ENCODE measurements at regions not wholly inside any gene's neighbourhood (a gene's known extent, or its start where the extent isn't known, plus 50 kb on each side); places are given as distances from the start of the nearest gene placed in this dataset.

- CTCF ChIA-PET, result no interaction called here
These were observed 77.2 kb upstream of the PLXNA4 start for GRCh38 chr7:132653366-132653930.

GRCh38 chr7:132652507-132652906 lies 76.2 kb upstream of the PLXNA4 start:
- peaks cover 4% of the 10 kb centered on the region for H3K27me3 ChIP-seq (ENCODE audit: control insufficient read depth, insufficient read depth, low read length)
- ChIA-PET POLR2A (no interaction called here), CTCF (no interaction called here)
- no peak overlapping the region for H3K4me3 ChIP-seq (ENCODE audit: low read depth, low read length)
- DNase-seq (ENCODE audit: low read depth, low spot score), result no peak
- H3K27ac ChIP-seq (ENCODE audit: low read depth, low read length), result no peak overlapping the region
- no peak for TF ChIP-seq CTCF (IDR thresholded peaks at IDR 0.05; ENCODE audit: low read depth, low read length)
- H3K9me3 ChIP-seq (ENCODE audit: control insufficient read depth, insufficient read depth, low read length), result no peaks in the 10 kb centered on the region

More at GRCh38 chr7:132653366-132653930, 77.2 kb upstream of the PLXNA4 start:
- POLR2A ChIA-PET, result no interaction called here
- no peak for DNase-seq (ENCODE audit: low read depth, low spot score)
- Histone ChIP-seq H3K27ac (ENCODE audit: low read depth, low read length) (no peak overlapping the region), H3K27me3 (ENCODE audit: control insufficient read depth, insufficient read depth, low read length) (peaks cover 5% of the 10 kb centered on the region), H3K4me3 (ENCODE audit: low read depth, low read length) (no peak overlapping the region), H3K9me3 (ENCODE audit: control insufficient read depth, insufficient read depth, low read length) (no peaks in the 10 kb centered on the region)
- no peak for TF ChIP-seq CTCF (IDR thresholded peaks at IDR 0.05; ENCODE audit: low read depth, low read length)

DNA sequence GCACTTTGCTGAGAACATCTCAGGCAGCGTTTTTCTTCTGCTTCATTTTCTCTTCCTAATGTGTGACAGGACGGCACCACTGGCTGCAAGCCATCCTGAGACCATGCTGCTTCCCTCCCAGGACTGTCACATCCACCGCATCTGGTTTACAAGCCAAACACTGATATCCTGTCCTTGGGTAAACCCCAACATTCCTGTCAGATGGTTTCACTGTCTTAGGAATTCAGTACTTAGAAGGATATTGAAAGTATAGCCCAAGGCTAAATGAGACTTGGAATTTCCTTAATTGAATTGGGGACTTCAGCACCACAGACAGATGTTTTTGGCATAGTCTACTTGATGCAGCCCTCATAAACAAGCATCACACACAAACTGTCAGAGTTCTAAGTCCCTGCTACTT lies 74.2 kb upstream of the PLXNA4 start:
- TF ChIP-seq CTCF (IDR thresholded peaks at IDR 0.05; ENCODE audit: low read depth, low read length), result no peak
- DNase-seq (ENCODE audit: low read depth, low spot score), result peak; percentile 16
- CTCF ChIA-PET, result no interaction called here
- Histone ChIP-seq H3K27me3 (ENCODE audit: control insufficient read depth, insufficient read depth, low read length) (peaks cover 4% of the 10 kb centered on the region), H3K4me3 (ENCODE audit: low read depth, low read length) (no peak overlapping the region), H3K9me3 (ENCODE audit: control insufficient read depth, insufficient read depth, low read length) (no peaks in the 10 kb centered on the region), H3K27ac (ENCODE audit: low read depth, low read length) (no peak overlapping the region)
- POLR2A ChIA-PET, result no interaction called here

GRCh38 chr7:132647311-132647710 lies 71.0 kb upstream of the PLXNA4 start:
- DNase-seq (ENCODE audit: low read depth, low spot score), result no peak
- no peak for TF ChIP-seq CTCF (IDR thresholded peaks at IDR 0.05; ENCODE audit: low read depth, low read length)
- H3K27me3 ChIP-seq (ENCODE audit: control insufficient read depth, insufficient read depth, low read length), result peaks cover under 1% of the 10 kb centered on the region
- CTCF ChIA-PET, result no interaction called here
- POLR2A ChIA-PET, result no interaction called here
- no peaks in the 10 kb centered on the region for H3K9me3 ChIP-seq (ENCODE audit: control insufficient read depth, insufficient read depth, low read length)
- H3K27ac ChIP-seq (ENCODE audit: low read depth, low read length), result no peak overlapping the region
- H3K4me3 ChIP-seq (ENCODE audit: low read depth, low read length), result no peak overlapping the region

DNA sequence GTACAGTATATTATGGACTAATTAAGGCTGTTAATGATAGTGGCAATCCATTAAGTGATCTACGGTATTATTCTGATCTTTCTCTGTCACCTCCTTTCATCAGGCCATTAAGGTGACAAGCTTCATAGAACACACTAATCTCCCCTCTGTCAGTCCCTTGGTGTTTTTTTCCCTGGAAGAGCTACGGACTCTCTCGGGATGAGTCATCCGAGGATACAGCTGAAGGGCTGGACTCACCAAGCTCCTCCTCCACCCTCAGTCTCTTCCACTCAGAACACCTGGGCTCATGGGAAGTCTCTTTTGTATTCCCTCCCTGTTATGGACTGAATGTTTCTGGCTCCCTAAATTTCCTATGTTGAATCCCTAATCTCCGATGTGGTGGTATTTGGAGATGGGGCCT lies 69.8 kb upstream of the PLXNA4 start:
- no peak for TF ChIP-seq CTCF (IDR thresholded peaks at IDR 0.05; ENCODE audit: low read depth, low read length)
- no peaks in the 10 kb centered on the region for H3K27me3 ChIP-seq (ENCODE audit: control insufficient read depth, insufficient read depth, low read length)
- no peak overlapping the region for H3K4me3 ChIP-seq (ENCODE audit: low read depth, low read length)
- CTCF ChIA-PET, result no interaction called here
- POLR2A ChIA-PET, result no interaction called here
- no peak overlapping the region for H3K27ac ChIP-seq (ENCODE audit: low read depth, low read length)
- DNase-seq (ENCODE audit: low read depth, low spot score), result no peak
- no peaks in the 10 kb centered on the region for H3K9me3 ChIP-seq (ENCODE audit: control insufficient read depth, insufficient read depth, low read length)

All from AG04450 (cell line).